Panc1 (cell line): ENCODE measurements at regions not wholly inside any gene's neighbourhood (a gene's known extent, or its start where the extent isn't known, plus 50 kb on each side); places are given as distances from the start of the nearest gene placed in this dataset.

Experiments
- ATAC-seq: fragments of 200-7000 bp; cut with Tn5 transposase; 2 replicates; pipeline ENCODE4 v1.9.1; 2020; ENCODE audit warnings: mild to moderate bottlenecking, moderate library complexity
- BruUV-seq: library from RNA; stranded (reverse); fragments of 400-500 nt; replicated peaks from 2 replicates; lab custom pipeline; 2021; lab: Mats Ljungman, UMichigan
- CTCF ChIA-PET: fragments of 300-600 bp; sonication (Branson Sonifier 250); formaldehyde crosslinking; loops from one replicate; lab custom pipeline; 2022; ENCODE audit warnings: antibody characterized with exemption; lab: Charles Lee
- POLR2A ChIA-PET: fragments of 300-600 bp; sonication (Branson Sonifier 250); formaldehyde crosslinking; loops from one replicate; lab custom pipeline; 2022; ENCODE audit warnings: antibody characterized with exemption; lab: Charles Lee
- DNase-seq: peaks from one replicate; pipeline ENCODE4 v3.0.0-alpha.2; 2010; ENCODE audit warnings: low read depth, low spot score
- H3K27ac ChIP-seq: 2 replicates; pipeline ENCODE4 v1.5.1; 2011; ENCODE audit warnings: mild to moderate bottlenecking, low read length, inconsistent platforms
- H3K27me3 ChIP-seq: fragments of 200-500 bp; sonication (Bioruptor generic); 2 replicates; pipeline ENCODE4 v1.6.0; 2014; ENCODE audit warnings: low read length, inconsistent platforms; ENCODE audit not compliant: control insufficient read depth, insufficient read depth
- H3K36me3 ChIP-seq: fragments of 200-500 bp; sonication (Bioruptor generic); 2 replicates; pipeline ENCODE4 v1.5.1; 2014; ENCODE audit warnings: inconsistent platforms, mild to moderate bottlenecking, low read length, moderate library complexity; ENCODE audit not compliant: control insufficient read depth, insufficient read depth
- H3K4me1 ChIP-seq: 2 replicates; pipeline ENCODE4 v1.5.1; 2011; ENCODE audit warnings: inconsistent platforms, mild to moderate bottlenecking, low read length, moderate library complexity; ENCODE audit not compliant: control insufficient read depth, insufficient read depth
- H3K4me3 ChIP-seq, 2 experiments: 2 replicates each; pipeline ENCODE4 v1.5.1; 2011 to 2012; ENCODE audit warnings: low read depth in 2 of 2, low read length in 2 of 2, mild to moderate bottlenecking in 2 of 2, inconsistent platforms in 1 of 2, moderate library complexity in 1 of 2
- H3K9me3 ChIP-seq: fragments of 200-500 bp; sonication (Bioruptor generic); 2 replicates; pipeline ENCODE4 v1.5.1; 2014; ENCODE audit warnings: low read depth, mild to moderate bottlenecking, inconsistent platforms, low read length, moderate library complexity; ENCODE audit not compliant: control insufficient read depth, insufficient read depth
- CTCF ChIP-seq: fragments of 450-650 bp; IDR thresholded peaks from 2 replicates; pipeline ENCODE4 v1.5.1; 2017; ENCODE audit warnings: mild to moderate bottlenecking
- POLR2AphosphoS5 ChIP-seq: IDR thresholded peaks from 2 replicates; pipeline ENCODE4 v1.6.1; 2012; ENCODE audit warnings: mild to moderate bottlenecking, low read depth, low read length, moderate library complexity
- REST ChIP-seq, 2 experiments: IDR thresholded peaks; 2 replicates each; pipeline ENCODE4 v1.6.1; 2011 to 2012; ENCODE audit warnings: low read depth in 2 of 2, control low read depth in 1 of 2, low read length in 1 of 2, mild to moderate bottlenecking in 1 of 2, moderate library complexity in 1 of 2; ENCODE audit not compliant: insufficient read depth in 1 of 2
- SIN3A ChIP-seq: IDR thresholded peaks from 2 replicates; pipeline ENCODE4 v1.6.1; 2012; ENCODE audit warnings: low read depth, mild to moderate bottlenecking, low read length, moderate library complexity, borderline replicate concordance; ENCODE audit not compliant: insufficient read depth
- TCF7L2 ChIP-seq: IDR thresholded peaks from 2 replicates; pipeline ENCODE4 v1.6.1; 2011; ENCODE audit warnings: mild to moderate bottlenecking, low read depth, low read length, inconsistent platforms
- in situ Hi-C: cut with HindIII; loops from 2 replicates; pipeline ENCODE4 v1.10.0; 2016; ENCODE audit warnings: low sequenced_read_pairs, low pct_unique_long_range_greater_than_20kb
- intact Hi-C: fragments of 100-400 bp; cut with micrococcal nuclease; formaldehyde crosslinking; loops from one replicate; pipeline ENCODE4 v1.10.0; 2022; ENCODE audit not compliant: unreplicated experiment

GRCh38 chr5:103902893-103903292 is 340.3 kb upstream of the NUDT12 start:
- no peak overlapping the region for H3K27ac ChIP-seq
- no peak overlapping the region for H3K4me3 ChIP-seq
- DNase-seq (no peak), ATAC-seq (no peak)
- in situ Hi-C loops = no loop called here
- intact Hi-C loops = no loop called here
- BruUV-seq = no TSS peak
- H3K36me3 ChIP-seq = no peaks in the 10 kb centered on the region
- H3K27me3 ChIP-seq = no peaks in the 10 kb centered on the region
- H3K9me3 ChIP-seq = no peaks in the 10 kb centered on the region
- TF ChIP-seq SIN3A (no peak), CTCF (no peak), POLR2AphosphoS5 (no peak), REST (IDR thresholded peaks at IDR 0.05; ENCODE audit: insufficient read depth in 1 of 2, low read depth in 2 of 2, low read length in 1 of 2) (no peak), TCF7L2 (no peak)
- POLR2A ChIA-PET = no interaction called here
- no peaks in the 10 kb centered on the region for H3K4me1 ChIP-seq
- CTCF ChIA-PET = no interaction called here

- DNase-seq (no peak), ATAC-seq (no peak)
- no peak for TF ChIP-seq REST (IDR thresholded peaks at IDR 0.05; ENCODE audit: insufficient read depth in 1 of 2, low read depth in 2 of 2, low read length in 1 of 2)
- TF ChIP-seq CTCF = no peak
- no peak for TF ChIP-seq SIN3A
- TF ChIP-seq POLR2AphosphoS5 = no peak
- TF ChIP-seq TCF7L2 = no peak
- CTCF ChIA-PET = no interaction called here
- Histone ChIP-seq H3K27me3 (no peaks in the 10 kb centered on the region), H3K4me1 (no peaks in the 10 kb centered on the region), H3K4me3 (no peak overlapping the region), H3K36me3 (no peaks in the 10 kb centered on the region), H3K9me3 (no peaks in the 10 kb centered on the region), H3K27ac (no peak overlapping the region)
- intact Hi-C loops = no loop called here
- in situ Hi-C loops = no loop called here
- POLR2A ChIA-PET = no interaction called here
- BruUV-seq = no TSS peak
Measured at GRCh38 chr5:103901885-103902284, 339.3 kb upstream of the NUDT12 start.
